H1 (cell line): ENCODE measurements at regions not wholly inside any gene's neighbourhood (a gene's known extent, or its start where the extent isn't known, plus 50 kb on each side); places are given as distances from the start of the nearest gene placed in this dataset.

Source experiments
- CTCF ChIA-PET: fragments of 300-600 bp; sonication (Branson Sonifier 250); formaldehyde crosslinking; loops from one replicate; lab custom pipeline; 2021; ENCODE audit not compliant: partially characterized antibody; lab: Charles Lee
- POLR2A ChIA-PET: fragments of 300-600 bp; sonication (Branson Sonifier 250); formaldehyde crosslinking; loops from one replicate; lab custom pipeline; 2021; ENCODE audit warnings: inconsistent platforms; ENCODE audit not compliant: partially characterized antibody; lab: Charles Lee
- DNase-seq, 2 experiments: peaks; one replicate each; pipeline versions ENCODE4 v3.0.0 to v3.0.0-alpha.2; 2010 to 2022; ENCODE audit warnings: low spot score in 2 of 2, low read depth in 1 of 2, mixed read lengths in 1 of 2
- FAIRE-seq: peaks from 2 replicates; lab custom pipeline; 2011; peaks lifted over from hg19 to GRCh38; lab: Jason Lieb, UNC
- H2AFZ ChIP-seq: 2 replicates; pipeline ENCODE4 v1.8.1; 2012; ENCODE audit warnings: low read length, inconsistent platforms
- H2AK5ac ChIP-seq: 2 replicates; pipeline ENCODE4 v1.6.1; 2013; ENCODE audit warnings: low read depth, low read length
- H2BK120ac ChIP-seq: replicated peaks from 2 replicates; pipeline ENCODE3; 2013; ENCODE audit warnings: low read depth, low read length, inconsistent platforms
- H2BK12ac ChIP-seq: 2 replicates; pipeline ENCODE4 v1.6.1; 2013; ENCODE audit warnings: low read depth, low read length
- H2BK15ac ChIP-seq: 2 replicates; pipeline ENCODE4 v1.6.1; 2013; ENCODE audit warnings: low read length
- H2BK20ac ChIP-seq: 2 replicates; pipeline ENCODE4 v1.6.1; 2013; ENCODE audit warnings: low read length
- H2BK5ac ChIP-seq: 2 replicates; pipeline ENCODE4 v1.6.1; 2013; ENCODE audit warnings: low read depth, low read length
- H3K14ac ChIP-seq: 2 replicates; pipeline ENCODE4 v1.6.1; 2013; ENCODE audit warnings: inconsistent platforms; ENCODE audit not compliant: insufficient read length
- H3K18ac ChIP-seq: 2 replicates; pipeline ENCODE4 v1.6.1; 2013; ENCODE audit warnings: low read length; ENCODE audit errors: extremely low read depth
- H3K23ac ChIP-seq: 2 replicates; pipeline ENCODE4 v1.6.1; 2013; ENCODE audit warnings: inconsistent platforms; ENCODE audit not compliant: insufficient read length
- H3K23me2 ChIP-seq: 2 replicates; pipeline ENCODE4 v1.6.1; 2013; ENCODE audit warnings: low read depth, low read length
- H3K27ac ChIP-seq: 2 replicates; pipeline ENCODE4 v1.6.1; 2011; ENCODE audit warnings: low read depth, low read length, inconsistent platforms
- H3K27me3 ChIP-seq, 4 experiments: replicated peaks in 1 of 4; 1 replicate in 1 of 4; 2 replicates in 3 of 4; pipeline versions ENCODE4 v1.6.1 to v1.8.1; 2011 to 2013; ENCODE audit warnings: low read length in 3 of 4, mild to moderate bottlenecking in 3 of 4, inconsistent platforms in 2 of 4, mixed read lengths in 2 of 4, moderate library complexity in 1 of 4; ENCODE audit not compliant: control insufficient read depth in 3 of 4, insufficient read depth in 3 of 4; ENCODE audit errors: extremely low read depth in 1 of 4
- H3K36me3 ChIP-seq, 4 experiments: 2 replicates each; pipeline versions ENCODE4 v1.6.1 to v1.8.1; 2011 to 2013; ENCODE audit warnings: mild to moderate bottlenecking in 4 of 4, low read length in 3 of 4, moderate library complexity in 2 of 4, control low read depth in 1 of 4, inconsistent platforms in 1 of 4; ENCODE audit not compliant: insufficient read depth in 4 of 4, control insufficient read depth in 2 of 4
- H3K4ac ChIP-seq: replicated peaks from 2 replicates; pipeline ENCODE3; 2013; ENCODE audit warnings: low read length, low read depth, mixed read lengths, inconsistent platforms; ENCODE audit not compliant: insufficient read length
- H3K4me1 ChIP-seq, 4 experiments: replicated peaks in 1 of 4; 1 replicate in 1 of 4; 2 replicates in 3 of 4; pipeline versions ENCODE4 v1.6.1 to v1.8.1; 2011 to 2013; ENCODE audit warnings: low read length in 3 of 4, inconsistent platforms in 2 of 4, mixed read lengths in 1 of 4; ENCODE audit not compliant: insufficient read depth in 4 of 4, control insufficient read depth in 3 of 4
- H3K4me2 ChIP-seq, 2 experiments: 2 replicates each; pipeline versions ENCODE4 v1.6.1 to v1.8.1; 2011 to 2013; ENCODE audit warnings: low read depth in 2 of 2, low read length in 2 of 2, control low read depth in 1 of 2, inconsistent platforms in 1 of 2, mild to moderate bottlenecking in 1 of 2; ENCODE audit not compliant: insufficient read depth in 1 of 2
- H3K4me3 ChIP-seq, 4 experiments: fragments of 200-600, 300-600 bp in 1 of 4; sonication (generic), shearing (Covaris generic), sonication (Bioruptor Twin) in 1 of 4; 2 replicates each; pipeline versions ENCODE4 v1.5.1 to v1.8.1; 2011 to 2016; ENCODE audit warnings: low read length in 4 of 4, low read depth in 3 of 4, control low read depth in 2 of 4, inconsistent platforms in 2 of 4, mild to moderate bottlenecking in 2 of 4, mixed read lengths in 1 of 4, moderate library complexity in 1 of 4; ENCODE audit not compliant: insufficient read depth in 2 of 4; ENCODE audit errors: extremely low read depth in 1 of 4
- H3K56ac ChIP-seq: replicated peaks from 2 replicates; pipeline ENCODE3; 2013; ENCODE audit warnings: low read depth, mild to moderate bottlenecking, mixed read lengths, low read length, inconsistent platforms; ENCODE audit not compliant: insufficient read length
- H3K79me1 ChIP-seq: 2 replicates; pipeline ENCODE4 v1.6.1; 2013; ENCODE audit warnings: low read depth, low read length, control low read depth
- H3K79me2 ChIP-seq, 2 experiments: 2 replicates each; pipeline versions ENCODE4 v1.6.1 to v1.8.1; 2012 to 2013; ENCODE audit warnings: low read length in 2 of 2, mild to moderate bottlenecking in 2 of 2, inconsistent platforms in 1 of 2; ENCODE audit not compliant: insufficient read depth in 2 of 2, control insufficient read depth in 1 of 2
- H3K9ac ChIP-seq, 4 experiments: replicated peaks in 1 of 4; 1 replicate in 1 of 4; 2 replicates in 3 of 4; pipeline versions ENCODE4 v1.6.1 to v1.8.1; 2011 to 2013; ENCODE audit warnings: low read depth in 3 of 4, low read length in 3 of 4, control low read depth in 2 of 4, mild to moderate bottlenecking in 2 of 4, moderate library complexity in 2 of 4, inconsistent platforms in 1 of 4; ENCODE audit errors: extremely low read depth in 1 of 4
- H3K9me3 ChIP-seq, 2 experiments: 2 replicates each; pipeline versions ENCODE4 v1.6.1 to v1.8.1; 2012 to 2013; ENCODE audit warnings: mild to moderate bottlenecking in 2 of 2, moderate library complexity in 2 of 2, control low read depth in 1 of 2, inconsistent platforms in 1 of 2, low read depth in 1 of 2, low read length in 1 of 2, mixed read lengths in 1 of 2; ENCODE audit not compliant: insufficient read depth in 2 of 2
- H4K20me1 ChIP-seq, 2 experiments: replicated peaks in 1 of 2; 2 replicates each; pipeline versions ENCODE3 to v1.8.1; 2011 to 2013; ENCODE audit warnings: inconsistent platforms in 2 of 2, low read length in 2 of 2, mild to moderate bottlenecking in 1 of 2; ENCODE audit not compliant: insufficient read depth in 2 of 2, control insufficient read depth in 1 of 2
- H4K5ac ChIP-seq: 2 replicates; pipeline ENCODE4 v1.6.1; 2013; ENCODE audit warnings: low read length, low read depth, mixed read lengths, inconsistent platforms; ENCODE audit not compliant: insufficient read length
- H4K8ac ChIP-seq: 2 replicates; pipeline ENCODE4 v1.8.0; 2013; ENCODE audit warnings: mild to moderate bottlenecking, moderate library complexity, low read length, inconsistent platforms; ENCODE audit not compliant: insufficient read depth; ENCODE audit errors: extremely low read depth
- H4K91ac ChIP-seq: replicated peaks from 2 replicates; pipeline ENCODE3; 2013; ENCODE audit warnings: low read length, mixed read lengths, inconsistent platforms; ENCODE audit not compliant: insufficient read length
- BACH1 ChIP-seq: IDR thresholded peaks from 2 replicates; pipeline ENCODE4 v1.6.1; 2012; ENCODE audit warnings: low read length, improper control_type of control experiment
- CHD2 ChIP-seq: IDR thresholded peaks from 2 replicates; pipeline ENCODE4 v1.6.1; 2012; ENCODE audit warnings: low read length, improper control_type of control experiment
- EGR1 ChIP-seq: IDR thresholded peaks from 2 replicates; pipeline ENCODE4 v1.6.1; 2011; ENCODE audit warnings: low read depth, low read length, borderline replicate concordance
- EP300 ChIP-seq, 2 experiments: IDR thresholded peaks; 1 replicate in 1 of 2; 2 replicates in 1 of 2; pipeline ENCODE4 v1.6.1; 2011 to 2012; ENCODE audit warnings: low read depth in 2 of 2, low read length in 2 of 2, mild to moderate bottlenecking in 2 of 2, borderline replicate concordance in 1 of 2, inconsistent platforms in 1 of 2, moderate library complexity in 1 of 2
- EZH2 ChIP-seq: fragments of 200-600 bp; sonication (generic); IDR thresholded peaks from 2 replicates; pipeline ENCODE4 v1.7.1; 2012; ENCODE audit warnings: low read depth, mild to moderate bottlenecking, moderate library complexity, low read length, inconsistent platforms; ENCODE audit not compliant: severe bottlenecking
- FOSL1 ChIP-seq: IDR thresholded peaks from 2 replicates; pipeline ENCODE4 v1.6.1; 2011; ENCODE audit warnings: mild to moderate bottlenecking, low read depth, low read length, moderate library complexity; ENCODE audit not compliant: insufficient read depth
- HDAC6 ChIP-seq: IDR thresholded peaks from one replicate; pipeline ENCODE4 v1.7.1; 2012; ENCODE audit warnings: low read depth, mild to moderate bottlenecking, inconsistent platforms, low read length, moderate library complexity
- JUN ChIP-seq: IDR thresholded peaks from 2 replicates; pipeline ENCODE4 v1.6.1; 2011; ENCODE audit warnings: low read depth, mild to moderate bottlenecking, improper control_type of control experiment, low read length
- KDM4A ChIP-seq: IDR thresholded peaks from one replicate; pipeline ENCODE4 v1.7.1; 2012; ENCODE audit warnings: low read depth, mild to moderate bottlenecking, moderate library complexity, low read length, inconsistent platforms; ENCODE audit not compliant: severe bottlenecking
- NRF1 ChIP-seq: IDR thresholded peaks from 2 replicates; pipeline ENCODE4 v1.6.1; 2011; ENCODE audit warnings: mild to moderate bottlenecking, low read depth, low read length, improper control_type of control experiment
- SP1 ChIP-seq: IDR thresholded peaks from 2 replicates; pipeline ENCODE4 v1.6.1; 2011; ENCODE audit warnings: low read depth, low read length
- TAF1 ChIP-seq: IDR thresholded peaks from 2 replicates; pipeline ENCODE4 v1.6.1; 2011; ENCODE audit warnings: mild to moderate bottlenecking, low read depth, low read length
- TEAD4 ChIP-seq: IDR thresholded peaks from 2 replicates; pipeline ENCODE4 v1.6.1; 2012; ENCODE audit warnings: low read depth, low read length, inconsistent platforms, mixed read lengths
- WGBS, 2 experiments: shearing (Covaris generic) in 1 of 2; methylation state at CpG; one replicate each; pipeline versions ENCODE4 v1.1.6 to v1.1.7; 2013 to 2015; ENCODE audit warnings: low lambda C conversion rate in 2 of 2, mixed read lengths in 2 of 2, inconsistent platforms in 1 of 2, low coverage in 1 of 2, missing lambda C conversion rate in 1 of 2; ENCODE audit not compliant: insufficient replicate concordance in 2 of 2, insufficient coverage in 1 of 2, insufficient read length in 1 of 2; ENCODE audit errors: extremely low coverage in 1 of 2, missing lambda C conversion rate in 1 of 2; 5-methylcytosine and 5-hydroxymethylcytosine counted together
- TF ChIP-seq, protein P1 (sequence below): IDR thresholded peaks from 2 replicates; pipeline ENCODE4 v1.6.1; 2012; ENCODE audit warnings: inconsistent platforms
- TF ChIP-seq, protein P2 (sequence below): IDR thresholded peaks from 2 replicates; pipeline ENCODE4 v1.6.1; 2011; ENCODE audit warnings: low read depth, mild to moderate bottlenecking, low read length; ENCODE audit not compliant: insufficient read depth

DNA sequence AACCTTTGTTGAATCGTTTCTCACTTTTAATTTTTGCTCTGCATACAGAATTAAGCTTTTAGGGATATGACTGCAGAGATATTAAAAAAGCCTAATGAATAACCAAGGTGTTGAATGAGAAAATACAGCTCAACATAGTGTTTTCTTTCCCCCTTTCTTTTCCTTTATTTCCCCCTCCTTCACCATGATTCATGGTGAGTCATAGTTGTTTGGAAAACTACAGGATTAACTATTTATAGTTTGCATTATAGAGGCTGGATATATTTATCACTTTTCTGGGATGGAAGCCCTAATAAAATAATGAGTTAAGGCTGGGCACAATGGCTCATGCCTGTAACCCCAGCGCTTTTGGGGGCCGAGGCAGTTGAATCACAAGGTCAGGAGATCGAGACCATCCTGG, 115.0 kb downstream of the DNAJB9 start:
- Histone ChIP-seq H3K18ac (no peak overlapping the region), H2BK20ac (no peak overlapping the region), H3K79me1 (no peaks in the 10 kb centered on the region), H2BK5ac (no peak overlapping the region), H4K20me1 (no peaks in the 10 kb centered on the region), H3K4me3 (no peak overlapping the region), H2AFZ (no peak overlapping the region), H3K14ac (no peak overlapping the region), H2BK15ac (no peak overlapping the region), H3K27ac (no peak overlapping the region), H3K23ac (no peak overlapping the region), H3K27me3 (no peaks in the 10 kb centered on the region), H4K5ac (no peak overlapping the region), H3K56ac (no peak overlapping the region), H3K23me2 (no peaks in the 10 kb centered on the region), H3K79me2 (no peaks in the 10 kb centered on the region), H2BK12ac (no peak overlapping the region), H3K9me3 (no peaks in the 10 kb centered on the region), H4K8ac (no peak overlapping the region), H3K9ac (no peak overlapping the region), H3K36me3 (no peaks in the 10 kb centered on the region), H2AK5ac (no peak overlapping the region), H2BK120ac (no peak overlapping the region), H3K4me2 (no peak overlapping the region), H4K91ac (no peak overlapping the region), H3K4me1 (no peaks in the 10 kb centered on the region), H3K4ac (no peak overlapping the region)
- CTCF ChIA-PET: interaction anchor here (1.2 kb wide), 1 partner anchor 87 kb away, joined by 3 read pairs; no protein-coding TSS in a partner anchor
- WGBS, 2 experiments: 98% methylated on average over 4 of the region's 4 CpGs; no CpG with 5 or more reads in 1 of the 2 experiments
- POLR2A ChIA-PET: no interaction called here
- DNase-seq (no peak), FAIRE-seq (no peak)
- TF ChIP-seq, protein P1, sequence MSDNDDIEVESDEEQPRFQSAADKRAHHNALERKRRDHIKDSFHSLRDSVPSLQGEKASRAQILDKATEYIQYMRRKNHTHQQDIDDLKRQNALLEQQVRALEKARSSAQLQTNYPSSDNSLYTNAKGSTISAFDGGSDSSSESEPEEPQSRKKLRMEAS: no peak
- TF ChIP-seq, protein P2, sequence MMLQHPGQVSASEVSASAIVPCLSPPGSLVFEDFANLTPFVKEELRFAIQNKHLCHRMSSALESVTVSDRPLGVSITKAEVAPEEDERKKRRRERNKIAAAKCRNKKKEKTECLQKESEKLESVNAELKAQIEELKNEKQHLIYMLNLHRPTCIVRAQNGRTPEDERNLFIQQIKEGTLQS: no peak
- no peak for TF ChIP-seq CHD2
- TF ChIP-seq JUN: no peak
- TF ChIP-seq BACH1: no peak
- no peak for TF ChIP-seq EP300 (IDR thresholded peaks at IDR 0.05; ENCODE audit: borderline replicate concordance in 1 of 2, low read depth in 2 of 2, low read length in 2 of 2)
- no peak for TF ChIP-seq EGR1
- TF ChIP-seq TEAD4: no peak
- TF ChIP-seq HDAC6: no peak
- TF ChIP-seq EZH2: no peak
- no peak for TF ChIP-seq KDM4A
- no peak for TF ChIP-seq TAF1
- TF ChIP-seq FOSL1: no peak
- no peak for TF ChIP-seq NRF1
- TF ChIP-seq SP1: no peak
